GM19025 (cell line): ENCODE measurements at regions not wholly inside any gene's neighbourhood (a gene's known extent, or its start where the extent isn't known, plus 50 kb on each side); places are given as distances from the start of the nearest gene placed in this dataset.
"Not testable (repeated sequence)": the region's sequence is repeated elsewhere in the genome, so short reads cannot be mapped to it uniquely, and the experiment has no call there.

Source experiments
- ATAC-seq: cut with Tn5 transposase; IDR thresholded peaks from one replicate; pipeline ENCODE4 v1.9.1; 2021; ENCODE audit warnings: mild to moderate bottlenecking, low read depth, moderate library complexity; ENCODE audit not compliant: unreplicated experiment

- ATAC-seq: no peak
These were observed 62.6 kb upstream of the EN2 start for GRCh38 chr7:155395176-155395797.

GRCh38 chr7:155396661-155397060 lies 61.3 kb upstream of the EN2 start:
- ATAC-seq: no peak

GRCh38 chr7:155397758-155398714 lies 59.9 kb upstream of the EN2 start:
- ATAC-seq: not testable (repeated sequence)

GRCh38 chr7:155398944-155399343 lies 59.0 kb upstream of the EN2 start:
- ATAC-seq: no peak

GRCh38 chr7:155399577-155399976 lies 58.4 kb upstream of the EN2 start:
- no peak for ATAC-seq

- ATAC-seq: no peak
These were observed 56.7 kb upstream of the EN2 start for GRCh38 chr7:155401231-155401630.

- no peak for ATAC-seq
These were observed 56.0 kb upstream of the EN2 start for GRCh38 chr7:155401884-155402283.

- no peak for ATAC-seq
These were observed 55.0 kb upstream of the EN2 start for GRCh38 chr7:155402941-155403340.

GRCh38 chr7:155404976-155405375 lies 53.0 kb upstream of the EN2 start:
- no peak for ATAC-seq

- no peak for ATAC-seq
These were observed 52.3 kb upstream of the EN2 start for GRCh38 chr7:155405399-155406318.

- no peak for ATAC-seq
These were observed 50.1 kb upstream of the EN2 start for GRCh38 chr7:155407799-155408198.
